Ramos (cell line): ENCODE measurements at regions not wholly inside any gene's neighbourhood (a gene's known extent, or its start where the extent isn't known, plus 50 kb on each side); places are given as distances from the start of the nearest gene placed in this dataset.

ENCODE experiments used
- in situ Hi-C: fragments of 300-500 bp; cut with MboI; formaldehyde crosslinking; loops from one replicate; pipeline ENCODE4 v1.14.3; 2022; ENCODE audit warnings: low sequenced_read_pairs; ENCODE audit not compliant: unreplicated experiment

- in situ Hi-C loops: loop anchor here (10.0 kb wide), 1 partner anchor 297 kb away; no protein-coding TSS in a partner anchor
These were observed 168.3 kb upstream of the EEA1 start for GRCh38 chr12:93097417-93097816.

DNA sequence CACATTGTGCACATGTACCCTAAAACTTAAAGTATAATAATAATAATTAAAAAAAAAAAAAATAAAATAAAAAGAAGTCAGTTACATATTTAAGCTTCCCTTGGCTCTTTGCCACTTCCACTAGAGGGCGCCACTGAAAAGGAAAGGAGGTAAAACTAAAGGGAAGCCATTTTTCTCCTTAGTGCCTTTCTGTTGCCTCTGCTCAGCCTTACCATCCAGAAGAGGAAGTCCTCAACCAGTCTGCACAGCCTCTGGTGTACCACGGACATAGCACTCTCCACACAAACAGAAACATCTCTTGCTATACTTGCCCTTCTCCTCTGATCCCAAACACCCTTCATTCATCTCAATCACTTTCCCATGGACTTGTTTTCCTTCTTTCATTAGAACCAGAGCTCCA, 169.0 kb upstream of the EEA1 start:
- in situ Hi-C loops: loop anchor here (10.0 kb wide), 1 partner anchor 297 kb away; no protein-coding TSS in a partner anchor

GRCh38 chr12:93099792-93100191, 170.7 kb upstream of the EEA1 start:
- in situ Hi-C loops: loop anchor here (10.0 kb wide), 1 partner anchor 295 kb away; no protein-coding TSS in a partner anchor

DNA sequence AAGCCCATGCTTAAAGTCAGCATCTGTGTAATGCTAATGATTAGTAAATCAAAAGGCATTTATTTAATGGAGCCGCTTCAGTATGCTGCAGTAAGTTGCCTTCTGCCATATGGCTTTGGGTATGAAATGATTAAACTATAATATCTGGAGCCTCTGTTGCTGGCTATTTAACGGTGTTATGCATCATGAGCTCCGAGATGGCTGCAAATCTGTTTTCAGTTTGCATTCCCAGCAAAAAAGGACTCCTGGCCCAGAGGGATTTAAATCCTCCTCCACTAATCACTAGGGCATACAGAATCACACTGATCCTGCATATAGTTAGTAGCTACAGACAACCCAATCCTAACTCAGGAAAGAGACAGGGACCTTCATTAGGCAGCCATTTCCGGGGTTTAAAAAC, 171.5 kb upstream of the EEA1 start:
- in situ Hi-C loops: no loop called here

DNA sequence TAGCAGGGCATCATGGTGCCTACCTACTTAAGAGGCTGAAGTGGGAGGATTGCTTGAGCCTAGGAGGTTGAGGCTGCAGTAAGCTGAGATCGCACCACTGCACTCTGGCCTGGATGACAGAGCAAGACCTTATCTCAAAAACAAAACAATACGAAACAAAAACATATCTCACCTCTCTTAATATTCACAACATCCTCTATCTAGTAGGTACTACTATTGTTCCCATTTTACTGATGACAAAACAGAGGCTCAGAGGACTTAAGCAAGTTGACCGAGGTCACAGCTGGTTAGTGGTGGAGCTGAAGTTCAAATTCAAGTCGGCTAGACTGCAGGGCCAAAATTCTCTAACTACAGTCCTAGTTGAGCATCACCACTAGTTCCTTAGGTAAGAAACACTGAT, 172.3 kb upstream of the EEA1 start:
- in situ Hi-C loops: no loop called here

GRCh38 chr12:93102312-93102711, 173.2 kb upstream of the EEA1 start:
- in situ Hi-C loops: no loop called here

DNA sequence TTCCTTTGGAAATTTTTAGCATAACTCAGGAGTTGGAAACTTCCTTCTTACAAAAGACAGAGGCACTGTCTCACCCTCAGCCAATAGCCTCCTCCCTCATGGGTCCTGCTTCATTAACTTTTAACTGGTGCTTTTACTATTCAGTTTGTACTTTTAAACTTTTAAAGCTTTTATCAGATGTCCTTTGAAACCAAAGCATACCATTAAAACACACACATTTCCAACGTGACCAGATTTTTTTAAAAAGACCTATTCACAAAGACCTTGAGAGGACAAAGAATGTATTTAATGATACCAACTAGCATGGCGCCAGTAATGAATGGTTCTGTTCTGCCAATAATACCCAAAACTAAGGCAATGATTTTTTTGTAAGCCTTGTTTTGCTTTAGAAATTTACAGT, 173.6 kb upstream of the EEA1 start:
- in situ Hi-C loops: no loop called here

DNA sequence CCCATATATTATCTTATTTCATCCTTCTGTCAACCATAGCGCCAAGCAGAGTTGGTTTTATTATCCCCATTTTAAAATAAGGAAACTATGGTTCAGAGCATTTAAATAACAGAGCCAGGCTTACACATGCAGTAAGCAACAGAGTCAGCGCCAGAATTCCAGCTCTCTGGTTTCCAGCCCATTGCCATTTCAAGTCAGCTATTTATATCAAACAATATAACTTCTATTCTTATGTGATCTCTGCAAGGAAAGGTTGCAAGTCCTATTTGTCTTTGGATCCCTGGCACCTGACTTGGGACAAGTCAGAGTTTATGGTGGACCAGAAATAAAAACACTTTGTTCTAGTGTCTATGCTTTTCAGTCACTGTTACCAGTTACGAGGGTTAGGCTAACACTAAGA, 174.1 kb upstream of the EEA1 start:
- in situ Hi-C loops: no loop called here

- in situ Hi-C loops: no loop called here
These were observed 175.4 kb upstream of the EEA1 start for GRCh38 chr12:93104535-93104934.

GRCh38 chr12:93106910-93107309, 177.8 kb upstream of the EEA1 start:
- in situ Hi-C loops: no loop called here

GRCh38 chr12:93107514-93108312, 178.6 kb upstream of the EEA1 start:
- in situ Hi-C loops: no loop called here

GRCh38 chr12:93108985-93109384, 179.9 kb upstream of the EEA1 start:
- in situ Hi-C loops: no loop called here

DNA sequence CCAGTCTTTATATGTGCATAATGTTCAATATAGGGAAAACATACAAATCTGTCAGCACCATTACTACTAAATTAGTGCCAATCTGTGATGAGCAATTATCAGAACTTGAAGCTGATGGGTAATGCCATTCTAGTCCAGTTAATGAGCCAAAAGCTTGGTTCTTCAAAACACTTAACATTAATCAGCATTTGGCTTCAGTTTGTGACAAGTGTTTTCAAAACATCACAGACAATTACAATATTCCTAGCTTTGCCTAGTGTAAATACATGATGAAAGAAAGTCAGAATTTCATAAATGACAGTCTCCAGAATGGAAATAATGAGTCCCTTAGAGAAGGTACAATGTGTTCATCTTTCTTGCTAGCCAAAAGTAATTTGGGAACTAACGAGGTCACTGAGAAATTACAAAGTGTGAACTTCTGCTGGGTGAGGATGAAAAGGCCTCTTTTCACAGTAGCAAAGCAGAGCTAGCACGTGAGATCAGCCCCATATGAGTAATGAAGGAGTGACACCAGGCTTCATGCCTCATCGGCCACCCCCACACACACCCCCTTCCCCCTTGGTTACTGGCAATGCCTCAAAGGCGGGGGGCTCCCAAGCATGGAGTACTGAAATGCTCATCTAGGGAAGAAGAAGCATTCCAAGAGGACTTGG, 180.6 kb upstream of the EEA1 start:
- in situ Hi-C loops: no loop called here

GRCh38 chr12:93111773-93112172, 182.7 kb upstream of the EEA1 start:
- in situ Hi-C loops: no loop called here

- in situ Hi-C loops: no loop called here
These were observed 184.4 kb upstream of the EEA1 start for GRCh38 chr12:93113317-93114006.

DNA sequence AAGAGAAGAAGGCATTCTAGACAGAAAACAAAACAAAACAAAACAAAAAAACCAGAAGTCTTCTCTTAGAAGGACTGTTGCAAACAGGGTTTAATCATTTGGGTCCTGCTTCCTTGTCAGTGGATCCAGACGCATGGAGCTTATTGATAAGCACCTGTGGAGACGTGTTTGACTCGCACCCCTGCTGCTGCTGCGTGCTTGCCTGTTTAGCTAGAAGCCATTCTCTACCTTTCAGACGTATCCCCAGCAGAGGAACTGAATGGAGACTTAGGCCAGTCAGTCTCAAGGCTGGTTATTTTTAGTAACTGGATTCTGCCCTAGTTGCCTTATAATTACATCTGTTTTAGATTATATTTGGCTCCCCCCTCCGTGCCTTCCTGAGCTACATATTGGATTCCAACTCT, 186.1 kb upstream of the EEA1 start:
- in situ Hi-C loops: no loop called here

DNA sequence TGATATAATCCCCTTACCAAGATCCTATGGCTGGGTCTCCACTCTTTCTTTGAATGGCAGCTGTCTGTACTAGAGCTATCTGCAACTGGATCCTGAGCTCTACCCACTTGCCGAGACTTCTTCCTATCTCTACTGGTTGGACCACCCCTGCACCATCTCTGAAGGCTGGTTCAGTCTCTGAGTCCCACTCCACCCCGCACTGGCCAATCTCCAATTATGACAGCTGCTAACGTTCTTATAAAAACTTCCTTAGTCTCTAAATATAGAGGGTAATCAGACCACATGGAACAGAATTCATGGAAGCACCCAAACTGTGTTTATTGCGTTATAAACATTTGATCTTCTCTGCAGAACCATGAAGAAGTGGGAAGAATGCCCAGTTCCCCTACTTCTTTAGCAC, 186.6 kb upstream of the EEA1 start:
- in situ Hi-C loops: no loop called here

DNA sequence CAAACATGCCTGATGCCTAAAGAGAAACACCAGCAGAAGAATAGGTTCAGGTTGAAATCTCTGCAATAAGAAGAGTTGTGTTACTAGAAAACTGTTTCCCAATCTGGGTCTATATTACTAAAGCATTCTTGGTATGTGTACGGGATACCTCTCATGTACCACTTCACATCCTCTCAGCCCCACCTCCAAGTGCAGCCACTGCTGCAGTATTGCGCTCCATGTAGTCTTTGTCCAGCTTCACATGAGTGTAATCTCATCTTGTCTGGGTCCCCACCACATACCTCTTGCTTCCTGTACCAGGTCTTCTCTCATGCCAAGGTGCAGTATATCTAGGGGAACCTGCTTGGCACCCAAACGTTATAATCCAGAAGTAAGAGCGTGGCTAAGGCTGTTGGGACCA, 187.5 kb upstream of the EEA1 start:
- in situ Hi-C loops: no loop called here

- in situ Hi-C loops: no loop called here
These were observed 192.8 kb upstream of the EEA1 start for GRCh38 chr12:93121729-93122488.

DNA sequence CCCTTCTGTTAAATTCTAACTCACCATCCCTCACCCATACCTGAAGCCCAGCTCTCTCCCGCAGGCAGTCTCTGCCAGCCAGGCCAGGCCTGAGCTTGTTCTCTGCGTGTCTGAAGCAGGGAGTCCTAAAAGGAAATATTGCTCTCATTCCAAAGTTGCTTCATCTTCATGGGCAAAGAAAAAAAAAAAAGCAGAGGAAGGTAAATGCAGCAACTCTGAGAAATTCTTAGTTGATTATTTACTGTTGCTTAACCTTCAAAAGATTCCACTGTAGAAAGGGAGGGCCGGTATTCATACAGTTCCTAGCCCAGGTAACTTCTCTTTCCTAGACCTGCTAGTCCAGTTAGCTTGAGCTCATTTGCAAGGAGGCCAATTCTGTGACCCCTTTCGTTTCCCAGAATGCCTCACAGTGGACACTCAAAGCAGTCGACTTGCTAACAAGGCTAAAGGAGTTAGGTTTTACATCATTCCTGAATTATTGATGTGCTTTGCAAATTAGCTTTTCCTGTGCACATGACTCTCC, 193.5 kb upstream of the EEA1 start:
- in situ Hi-C loops: no loop called here
